GM21423 (cell line): ENCODE measurements at regions not wholly inside any gene's neighbourhood (a gene's known extent, or its start where the extent isn't known, plus 50 kb on each side); places are given as distances from the start of the nearest gene placed in this dataset.
"Not testable (repeated sequence)": the region's sequence is repeated elsewhere in the genome, so short reads cannot be mapped to it uniquely, and the experiment has no call there.

Experiments
- ATAC-seq: cut with Tn5 transposase; IDR thresholded peaks from one replicate; pipeline ENCODE4 v1.9.1; 2021; ENCODE audit warnings: mild to moderate bottlenecking, moderate library complexity; ENCODE audit not compliant: unreplicated experiment

DNA sequence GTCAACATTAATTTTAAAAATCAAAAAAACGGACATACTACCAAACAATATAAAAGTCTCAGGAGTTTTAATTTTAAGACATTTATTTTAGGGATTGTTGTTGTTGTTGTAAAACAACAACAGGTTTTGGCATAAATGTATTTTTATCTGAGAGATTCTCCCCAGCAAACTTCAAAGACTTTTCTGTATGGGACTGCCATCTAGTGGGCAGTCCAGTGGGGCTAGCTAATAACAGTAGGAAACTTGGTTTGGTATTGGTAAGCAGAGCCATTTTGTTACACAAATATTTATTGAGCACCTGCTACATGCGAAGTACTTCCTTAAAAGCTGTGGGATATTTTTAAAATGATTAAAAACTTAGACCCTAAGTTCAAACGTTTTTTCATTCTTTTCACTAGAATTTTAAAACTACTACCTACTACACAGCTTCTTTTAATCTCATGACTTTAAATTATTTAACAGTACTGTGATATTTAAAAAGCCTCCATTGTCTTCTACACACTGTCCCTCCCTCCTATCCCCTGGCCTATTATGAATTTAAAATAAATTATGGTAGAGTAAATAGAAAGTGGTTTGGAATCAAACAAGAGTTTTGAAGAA is 1028.4 kb upstream of the INTU start:
- ATAC-seq: no peak

DNA sequence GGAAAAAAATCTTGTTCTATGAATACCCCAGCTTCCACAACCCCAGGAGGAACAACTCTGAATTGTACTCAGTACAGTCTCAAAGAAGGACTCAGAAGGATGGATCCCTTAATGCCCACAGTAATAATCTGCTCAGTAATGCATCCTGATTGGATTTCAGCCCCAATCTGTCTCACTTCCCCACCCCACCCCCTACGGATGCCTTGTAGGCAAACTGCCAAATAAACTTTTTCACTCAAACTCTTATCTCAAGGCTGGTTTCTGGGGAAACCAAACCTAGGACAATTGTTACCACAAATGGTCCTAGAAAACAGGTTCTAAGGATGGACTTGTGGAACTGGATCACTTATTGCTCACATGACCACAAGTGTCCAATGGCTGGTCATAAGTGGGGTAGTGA is 1021.8 kb upstream of the INTU start:
- ATAC-seq: no peak

GRCh38 chr4:126611900-126612299 is 1020.9 kb upstream of the INTU start:
- no peak for ATAC-seq

DNA sequence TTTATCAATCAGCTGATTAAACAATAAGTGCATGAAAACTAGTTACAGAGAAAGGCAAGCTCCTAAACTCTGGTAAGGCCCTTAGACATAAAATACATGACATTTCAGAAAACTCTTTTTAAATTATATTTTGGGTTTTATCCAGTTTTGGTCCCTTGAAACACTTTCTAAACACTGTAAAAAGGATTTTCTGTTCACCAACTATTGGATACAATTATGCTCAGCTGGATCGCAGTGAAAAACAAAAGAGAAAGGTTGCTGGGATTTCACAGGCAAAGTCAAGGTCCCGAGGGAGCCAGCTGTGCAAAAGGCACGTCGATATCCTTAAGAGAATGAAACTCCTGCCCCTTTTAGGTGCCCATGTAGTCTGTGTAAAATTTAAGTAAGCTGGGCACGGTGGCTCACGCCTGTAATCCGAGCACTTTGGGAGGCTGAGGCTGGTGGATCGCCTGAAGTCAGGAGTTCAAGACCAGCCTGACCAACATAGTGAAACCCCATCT is 1018.4 kb upstream of the INTU start:
- ATAC-seq: no peak

DNA sequence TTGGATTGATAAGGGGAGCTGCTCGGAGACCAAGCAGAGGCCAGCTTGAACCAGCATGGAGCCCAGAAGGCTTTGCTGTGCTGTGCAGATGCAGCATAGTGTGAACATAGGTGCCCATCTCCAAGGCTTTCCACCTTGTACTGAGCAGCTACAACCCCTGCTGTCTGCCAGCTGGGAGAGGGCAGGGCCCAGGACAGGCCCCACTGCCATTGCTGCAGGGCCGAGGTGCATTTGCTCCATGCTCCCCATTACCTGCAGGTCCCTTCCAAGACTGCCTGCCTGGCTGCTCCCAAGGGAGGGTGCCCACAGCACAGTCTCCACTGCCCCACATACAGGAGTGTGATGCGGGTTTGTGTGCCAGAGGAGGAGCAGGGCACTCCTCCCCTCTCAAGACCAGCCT is 1016.0 kb upstream of the INTU start:
- ATAC-seq: no peak

DNA sequence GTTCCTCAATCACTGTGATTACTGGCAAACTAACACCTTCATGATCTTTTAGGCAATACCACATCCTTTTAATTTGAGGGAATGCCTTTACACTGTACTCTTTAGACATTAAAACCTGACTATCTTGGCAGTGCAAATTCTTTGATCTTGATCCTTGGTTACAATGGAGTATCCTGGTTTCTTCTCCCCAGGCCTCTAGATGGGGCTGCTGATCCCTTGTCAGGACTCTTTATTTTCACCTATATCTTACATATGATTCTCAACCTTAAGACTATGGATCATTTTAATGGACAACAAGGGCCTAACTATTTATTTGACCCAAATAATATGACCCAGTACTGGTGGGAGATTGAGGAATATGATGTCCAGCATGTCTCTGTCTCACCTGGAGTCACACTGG is 1005.5 kb upstream of the INTU start:
- no peak for ATAC-seq

GRCh38 chr4:126628933-126629332 is 1003.8 kb upstream of the INTU start:
- ATAC-seq: no peak

GRCh38 chr4:126630230-126630629 is 1002.5 kb upstream of the INTU start:
- ATAC-seq: no peak

GRCh38 chr4:126633306-126633705 is 999.5 kb upstream of the INTU start:
- ATAC-seq: no peak

- no peak for ATAC-seq
These were observed 995.1 kb upstream of the INTU start for GRCh38 chr4:126637706-126638105.

DNA sequence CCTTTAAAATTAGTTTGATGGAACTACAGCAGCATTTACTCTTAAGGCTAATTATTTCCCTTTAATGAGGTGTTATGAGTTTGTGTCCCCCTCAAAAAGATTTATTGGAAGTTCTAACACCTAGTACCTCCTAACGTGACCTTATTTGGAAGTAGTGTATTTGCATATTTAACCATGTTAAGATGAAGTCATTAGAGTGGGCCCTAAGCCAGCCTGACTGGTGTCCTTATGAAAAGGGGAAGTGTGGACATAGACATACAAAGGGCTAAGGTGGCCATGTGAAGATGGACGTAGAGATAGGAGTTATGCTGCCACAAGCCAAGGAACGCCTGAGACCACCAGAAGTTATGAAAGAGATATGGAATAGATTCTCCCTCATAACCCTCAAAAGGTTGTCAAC is 985.4 kb upstream of the INTU start:
- ATAC-seq: no peak

DNA sequence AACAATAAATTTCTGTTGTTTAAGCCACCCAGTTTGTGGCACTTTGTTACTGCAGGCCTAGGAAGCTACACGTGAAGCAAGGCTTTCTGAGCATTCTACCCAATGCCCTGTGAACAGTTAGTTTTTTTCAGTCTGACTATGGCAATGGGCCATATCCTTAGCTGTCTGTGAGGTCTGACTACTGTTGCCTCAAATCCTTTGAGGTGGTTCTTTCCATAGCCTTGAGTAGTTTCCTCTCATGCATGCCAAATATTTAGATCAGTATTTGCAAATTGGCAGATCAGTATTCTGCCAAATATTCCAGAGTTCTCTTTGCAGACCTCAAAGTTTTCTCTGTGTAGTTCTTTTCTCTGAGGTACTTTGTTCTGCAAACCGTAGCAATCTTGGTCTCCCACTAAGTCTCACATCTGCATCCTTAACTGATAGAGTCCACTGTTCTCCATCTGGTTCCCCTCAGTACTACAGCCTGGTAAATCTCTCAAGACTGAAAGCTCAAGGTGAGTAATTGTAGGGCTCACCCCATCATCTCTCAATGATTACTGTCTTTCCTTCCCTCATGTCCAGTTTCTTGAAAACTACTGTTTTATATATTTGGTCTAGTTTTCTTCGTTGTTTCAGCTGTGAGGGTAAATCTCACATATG is 984.9 kb upstream of the INTU start:
- ATAC-seq: no peak

- ATAC-seq: no peak
These were observed 974.3 kb upstream of the INTU start for GRCh38 chr4:126658411-126658810.

- no peak for ATAC-seq
These were observed 971.6 kb upstream of the INTU start for GRCh38 chr4:126661194-126661593.

DNA sequence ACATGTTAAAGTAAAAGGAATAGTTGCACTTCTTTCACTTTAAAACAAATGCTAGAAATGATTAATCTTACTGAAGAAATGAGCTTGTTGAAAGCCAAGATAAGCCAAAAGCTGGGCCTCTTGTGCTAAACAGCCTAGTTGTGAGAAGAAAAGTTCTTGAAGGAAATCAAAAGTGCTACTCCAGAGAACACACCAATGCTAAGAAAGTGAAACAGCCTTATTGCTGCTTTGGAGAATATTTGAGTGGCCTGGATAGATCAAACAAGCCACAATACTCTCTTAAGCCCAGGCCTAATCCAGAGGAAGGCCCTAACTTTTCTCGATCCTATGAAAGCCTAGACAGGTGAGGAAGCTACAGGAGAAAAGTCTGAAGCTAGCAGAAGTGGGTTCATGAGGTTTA is 967.9 kb upstream of the INTU start:
- ATAC-seq: no peak

- not testable (repeated sequence) for ATAC-seq
These were observed 962.7 kb upstream of the INTU start for GRCh38 chr4:126670038-126670437.

DNA sequence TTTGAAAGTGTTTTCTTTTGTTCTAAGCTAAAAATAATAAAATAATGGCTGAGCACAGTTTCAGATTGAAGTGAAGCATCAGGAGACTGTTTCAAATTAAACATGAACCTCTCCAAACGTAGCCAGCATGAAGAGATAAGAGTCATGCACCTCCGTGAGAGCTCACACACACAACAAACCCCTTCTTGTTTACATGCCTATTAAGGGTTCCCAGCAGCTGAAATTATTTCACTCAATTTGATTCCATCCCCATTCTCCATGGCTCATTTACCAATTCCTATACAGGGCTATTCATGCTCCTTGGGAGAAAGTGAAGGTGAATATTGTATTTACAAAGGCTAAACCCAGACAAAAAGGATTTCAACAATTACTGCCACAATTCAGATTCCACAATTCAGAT is 954.1 kb upstream of the INTU start:
- ATAC-seq: no peak

GRCh38 chr4:126679303-126679702 is 953.5 kb upstream of the INTU start:
- ATAC-seq: no peak

- no peak for ATAC-seq
These were observed 950.5 kb upstream of the INTU start for GRCh38 chr4:126682250-126682649.

GRCh38 chr4:126686491-126686890 is 946.3 kb upstream of the INTU start:
- no peak for ATAC-seq

- ATAC-seq: no peak
These were observed 945.0 kb upstream of the INTU start for GRCh38 chr4:126687655-126688358.

GRCh38 chr4:126691797-126692196 is 941.0 kb upstream of the INTU start:
- no peak for ATAC-seq
